ENCODE measurements at regions not wholly inside any gene's neighbourhood (a gene's known extent, or its start where the extent isn't known, plus 50 kb on each side); places are given as distances from the start of the nearest gene placed in this dataset.

DNA sequence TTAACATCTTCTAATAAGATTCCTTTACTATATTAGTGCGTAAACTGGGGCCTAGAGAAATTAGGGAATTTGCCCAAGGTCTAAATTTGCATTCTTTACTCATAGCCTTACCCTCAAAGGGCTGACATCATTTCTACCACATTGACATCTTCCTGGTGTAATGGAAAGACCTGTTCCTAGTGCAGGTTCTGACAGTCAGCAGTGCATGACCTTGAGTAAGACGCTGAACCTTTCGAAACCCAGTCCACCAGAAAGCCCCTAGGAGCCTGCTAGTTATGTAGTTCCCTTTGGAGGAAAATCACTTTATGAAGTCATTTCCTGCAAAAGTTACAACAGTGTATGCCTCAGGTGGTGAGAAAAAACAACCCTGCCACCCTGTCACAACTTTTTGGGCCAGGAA lies 388.3 kb downstream of the TNS1 start:
- no peaks in the 10 kb centered on the region for H3K27me3 ChIP-seq (ENCODE audit: control insufficient read depth, extremely low read depth, insufficient read depth, low read length)
- dilution Hi-C loops (cut with MboI; ENCODE audit: extremely low pct_ligation_motif_present, low sequenced_read_pairs) = no loop called here
- DNase-seq (ENCODE audit: low read depth, low spot score) (no peak), FAIRE-seq (no peak)
- H3K79me2 ChIP-seq (ENCODE audit: control insufficient read depth, insufficient read depth, low read length) = no peaks in the 10 kb centered on the region
- H2AFZ ChIP-seq (ENCODE audit: control insufficient read depth, low read length) = no peak overlapping the region
- no peaks in the 10 kb centered on the region for H3K36me3 ChIP-seq (ENCODE audit: control insufficient read depth in 2 of 2, extremely low read depth in 1 of 2, insufficient read depth in 2 of 2, low read length in 2 of 2)
- no peaks in the 10 kb centered on the region for H3K9me1 ChIP-seq (ENCODE audit: control insufficient read depth, extremely low read depth, insufficient read depth, low read length)
- no peak overlapping the region for H3K4me3 ChIP-seq (ENCODE audit: control insufficient read depth in 2 of 3, extremely low read depth in 1 of 3, insufficient read depth in 2 of 3, low read depth in 1 of 3, low read length in 3 of 3)
- TF ChIP-seq EZH2 (IDR thresholded peaks at IDR 0.05; ENCODE audit: low read length) = no peak
- TF ChIP-seq, protein P1, sequence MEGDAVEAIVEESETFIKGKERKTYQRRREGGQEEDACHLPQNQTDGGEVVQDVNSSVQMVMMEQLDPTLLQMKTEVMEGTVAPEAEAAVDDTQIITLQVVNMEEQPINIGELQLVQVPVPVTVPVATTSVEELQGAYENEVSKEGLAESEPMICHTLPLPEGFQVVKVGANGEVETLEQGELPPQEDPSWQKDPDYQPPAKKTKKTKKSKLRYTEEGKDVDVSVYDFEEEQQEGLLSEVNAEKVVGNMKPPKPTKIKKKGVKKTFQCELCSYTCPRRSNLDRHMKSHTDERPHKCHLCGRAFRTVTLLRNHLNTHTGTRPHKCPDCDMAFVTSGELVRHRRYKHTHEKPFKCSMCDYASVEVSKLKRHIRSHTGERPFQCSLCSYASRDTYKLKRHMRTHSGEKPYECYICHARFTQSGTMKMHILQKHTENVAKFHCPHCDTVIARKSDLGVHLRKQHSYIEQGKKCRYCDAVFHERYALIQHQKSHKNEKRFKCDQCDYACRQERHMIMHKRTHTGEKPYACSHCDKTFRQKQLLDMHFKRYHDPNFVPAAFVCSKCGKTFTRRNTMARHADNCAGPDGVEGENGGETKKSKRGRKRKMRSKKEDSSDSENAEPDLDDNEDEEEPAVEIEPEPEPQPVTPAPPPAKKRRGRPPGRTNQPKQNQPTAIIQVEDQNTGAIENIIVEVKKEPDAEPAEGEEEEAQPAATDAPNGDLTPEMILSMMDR (optimal IDR thresholded peaks at IDR 0.05 in 1 of 3, IDR thresholded peaks at IDR 0.05 in 1 of 3, conservative IDR thresholded peaks at IDR 0.05 in 1 of 3; ENCODE audit: extremely low read depth in 1 of 3, insufficient read depth in 2 of 3, low read length in 3 of 3) = no peak
- no peaks in the 10 kb centered on the region for H3K4me1 ChIP-seq (ENCODE audit: control insufficient read depth, extremely low read depth, insufficient read depth, low read length)
- no peak overlapping the region for H3K27ac ChIP-seq (ENCODE audit: control insufficient read depth, insufficient read depth, low read length)
- no peaks in the 10 kb centered on the region for H3K9me3 ChIP-seq (ENCODE audit: control insufficient read depth, low read depth, low read length)
- no peak overlapping the region for H3K4me2 ChIP-seq (ENCODE audit: control insufficient read depth, extremely low read depth, insufficient read depth, low read depth, low read length)
- H3K9ac ChIP-seq (ENCODE audit: control insufficient read depth, extremely low read depth, insufficient read depth, low read length) = no peak overlapping the region
- no peaks in the 10 kb centered on the region for H4K20me1 ChIP-seq (ENCODE audit: control insufficient read depth, extremely low read depth, insufficient read depth, low read length)

DNA sequence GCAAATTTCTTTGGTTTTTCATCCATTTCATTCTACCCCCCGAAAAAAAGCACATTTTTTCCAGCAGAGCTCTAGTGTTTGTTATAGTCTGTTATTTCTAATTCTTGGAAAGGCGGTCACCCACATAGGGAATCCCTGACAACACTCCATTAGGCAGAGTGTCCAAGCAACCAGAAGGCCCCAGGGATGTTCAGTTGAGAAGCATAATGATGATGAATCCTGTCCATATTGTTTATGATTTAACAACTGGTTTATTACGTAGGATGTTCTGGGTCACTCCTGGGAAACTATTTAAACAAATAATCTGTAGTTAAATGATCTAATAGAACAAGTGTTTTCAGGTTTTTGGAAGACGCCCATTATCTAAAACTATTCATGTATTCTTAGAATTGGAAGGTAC lies 388.7 kb downstream of the TNS1 start:
- no peak for FAIRE-seq
- TF ChIP-seq, protein P1 (optimal IDR thresholded peaks at IDR 0.05 in 1 of 3, IDR thresholded peaks at IDR 0.05 in 1 of 3, conservative IDR thresholded peaks at IDR 0.05 in 1 of 3; ENCODE audit: extremely low read depth in 1 of 3, insufficient read depth in 2 of 3, low read length in 3 of 3) = no peak
- no peak for TF ChIP-seq EZH2 (IDR thresholded peaks at IDR 0.05; ENCODE audit: low read length)
- DNase-seq (ENCODE audit: low read depth, low spot score) = no peak
- Histone ChIP-seq H3K27ac (ENCODE audit: control insufficient read depth, insufficient read depth, low read length) (no peak overlapping the region), H3K4me3 (ENCODE audit: control insufficient read depth in 2 of 3, extremely low read depth in 1 of 3, insufficient read depth in 2 of 3, low read depth in 1 of 3, low read length in 3 of 3) (no peak overlapping the region), H2AFZ (ENCODE audit: control insufficient read depth, low read length) (no peak overlapping the region), H3K27me3 (ENCODE audit: control insufficient read depth, extremely low read depth, insufficient read depth, low read length) (no peaks in the 10 kb centered on the region), H3K9ac (ENCODE audit: control insufficient read depth, extremely low read depth, insufficient read depth, low read length) (no peak overlapping the region), H3K36me3 (ENCODE audit: control insufficient read depth in 2 of 2, extremely low read depth in 1 of 2, insufficient read depth in 2 of 2, low read length in 2 of 2) (no peaks in the 10 kb centered on the region), H3K9me1 (ENCODE audit: control insufficient read depth, extremely low read depth, insufficient read depth, low read length) (no peaks in the 10 kb centered on the region), H3K4me2 (ENCODE audit: control insufficient read depth, extremely low read depth, insufficient read depth, low read depth, low read length) (no peak overlapping the region), H4K20me1 (ENCODE audit: control insufficient read depth, extremely low read depth, insufficient read depth, low read length) (no peaks in the 10 kb centered on the region), H3K79me2 (ENCODE audit: control insufficient read depth, insufficient read depth, low read length) (no peaks in the 10 kb centered on the region), H3K4me1 (ENCODE audit: control insufficient read depth, extremely low read depth, insufficient read depth, low read length) (no peaks in the 10 kb centered on the region), H3K9me3 (ENCODE audit: control insufficient read depth, low read depth, low read length) (no peaks in the 10 kb centered on the region)
- dilution Hi-C loops (cut with MboI; ENCODE audit: extremely low pct_ligation_motif_present, low sequenced_read_pairs) = no loop called here

All from keratinocyte (primary cell).